ENCODE measurements at regions not wholly inside any gene's neighbourhood (a gene's known extent, or its start where the extent isn't known, plus 50 kb on each side); places are given as distances from the start of the nearest gene placed in this dataset.
A peak's percentile ranks its signal among the peaks of the same experiment; 100 is the strongest.

GRCh38 chr18:55830544-55830943, 242.6 kb upstream of the TCF4 start:
- no peak for ATAC-seq
- TF ChIP-seq RARB (CRISPR knock-in tag; IDR thresholded peaks at IDR 0.05), result no peak
- TF ChIP-seq ZFP30 (CRISPR knock-in tag; IDR thresholded peaks at IDR 0.05), result no peak
- no peak for TF ChIP-seq PPARA (CRISPR knock-in tag; IDR thresholded peaks at IDR 0.05; ENCODE audit: borderline replicate concordance)
- no peak for TF ChIP-seq BACH2 (CRISPR knock-in tag; IDR thresholded peaks at IDR 0.05; ENCODE audit: borderline replicate concordance)
- no peak for TF ChIP-seq OSR1 (CRISPR knock-in tag; IDR thresholded peaks at IDR 0.05)
- TF ChIP-seq, protein P1, sequence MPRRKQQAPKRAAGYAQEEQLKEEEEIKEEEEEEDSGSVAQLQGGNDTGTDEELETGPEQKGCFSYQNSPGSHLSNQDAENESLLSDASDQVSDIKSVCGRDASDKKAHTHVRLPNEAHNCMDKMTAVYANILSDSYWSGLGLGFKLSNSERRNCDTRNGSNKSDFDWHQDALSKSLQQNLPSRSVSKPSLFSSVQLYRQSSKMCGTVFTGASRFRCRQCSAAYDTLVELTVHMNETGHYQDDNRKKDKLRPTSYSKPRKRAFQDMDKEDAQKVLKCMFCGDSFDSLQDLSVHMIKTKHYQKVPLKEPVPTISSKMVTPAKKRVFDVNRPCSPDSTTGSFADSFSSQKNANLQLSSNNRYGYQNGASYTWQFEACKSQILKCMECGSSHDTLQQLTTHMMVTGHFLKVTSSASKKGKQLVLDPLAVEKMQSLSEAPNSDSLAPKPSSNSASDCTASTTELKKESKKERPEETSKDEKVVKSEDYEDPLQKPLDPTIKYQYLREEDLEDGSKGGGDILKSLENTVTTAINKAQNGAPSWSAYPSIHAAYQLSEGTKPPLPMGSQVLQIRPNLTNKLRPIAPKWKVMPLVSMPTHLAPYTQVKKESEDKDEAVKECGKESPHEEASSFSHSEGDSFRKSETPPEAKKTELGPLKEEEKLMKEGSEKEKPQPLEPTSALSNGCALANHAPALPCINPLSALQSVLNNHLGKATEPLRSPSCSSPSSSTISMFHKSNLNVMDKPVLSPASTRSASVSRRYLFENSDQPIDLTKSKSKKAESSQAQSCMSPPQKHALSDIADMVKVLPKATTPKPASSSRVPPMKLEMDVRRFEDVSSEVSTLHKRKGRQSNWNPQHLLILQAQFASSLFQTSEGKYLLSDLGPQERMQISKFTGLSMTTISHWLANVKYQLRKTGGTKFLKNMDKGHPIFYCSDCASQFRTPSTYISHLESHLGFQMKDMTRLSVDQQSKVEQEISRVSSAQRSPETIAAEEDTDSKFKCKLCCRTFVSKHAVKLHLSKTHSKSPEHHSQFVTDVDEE (CRISPR knock-in tag; IDR thresholded peaks at IDR 0.05), result no peak
- no peak for TF ChIP-seq CSDC2 (CRISPR knock-in tag; IDR thresholded peaks at IDR 0.05)
- TF ChIP-seq, protein P2, sequence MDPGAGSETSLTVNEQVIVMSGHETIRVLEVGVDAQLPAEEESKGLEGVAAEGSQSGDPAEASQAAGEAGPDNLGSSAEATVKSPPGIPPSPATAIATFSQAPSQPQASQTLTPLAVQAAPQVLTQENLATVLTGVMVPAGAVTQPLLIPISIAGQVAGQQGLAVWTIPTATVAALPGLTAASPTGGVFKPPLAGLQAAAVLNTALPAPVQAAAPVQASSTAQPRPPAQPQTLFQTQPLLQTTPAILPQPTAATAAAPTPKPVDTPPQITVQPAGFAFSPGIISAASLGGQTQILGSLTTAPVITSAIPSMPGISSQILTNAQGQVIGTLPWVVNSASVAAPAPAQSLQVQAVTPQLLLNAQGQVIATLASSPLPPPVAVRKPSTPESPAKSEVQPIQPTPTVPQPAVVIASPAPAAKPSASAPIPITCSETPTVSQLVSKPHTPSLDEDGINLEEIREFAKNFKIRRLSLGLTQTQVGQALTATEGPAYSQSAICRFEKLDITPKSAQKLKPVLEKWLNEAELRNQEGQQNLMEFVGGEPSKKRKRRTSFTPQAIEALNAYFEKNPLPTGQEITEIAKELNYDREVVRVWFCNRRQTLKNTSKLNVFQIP (CRISPR knock-in tag; IDR thresholded peaks at IDR 0.05; ENCODE audit: borderline replicate concordance, low read depth), result no peak
- no peak for TF ChIP-seq TCF4 (CRISPR knock-in tag; IDR thresholded peaks at IDR 0.05; ENCODE audit: borderline replicate concordance)
- no peak for TF ChIP-seq ESRRG (CRISPR knock-in tag; IDR thresholded peaks at IDR 0.05)
- TF ChIP-seq ZNF70 (CRISPR knock-in tag; IDR thresholded peaks at IDR 0.05), result no peak
- no peak for TF ChIP-seq CREB5 (CRISPR knock-in tag; IDR thresholded peaks at IDR 0.05; ENCODE audit: low read depth)
- TF ChIP-seq ZFP3 (CRISPR knock-in tag; IDR thresholded peaks at IDR 0.05), result no peak
- no peak for TF ChIP-seq GLIS3 (CRISPR knock-in tag; IDR thresholded peaks at IDR 0.05)

- peak; percentile 80 for ATAC-seq
- TF ChIP-seq GLIS3 (CRISPR knock-in tag; IDR thresholded peaks at IDR 0.05) (no peak), OSR1 (CRISPR knock-in tag; IDR thresholded peaks at IDR 0.05) (no peak), ISL1 (CRISPR knock-in tag; IDR thresholded peaks at IDR 0.05) (no peak), RARB (CRISPR knock-in tag; IDR thresholded peaks at IDR 0.05) (no peak), TOX (CRISPR knock-in tag; IDR thresholded peaks at IDR 0.05; ENCODE audit: borderline replicate concordance) (no peak), BACH2 (CRISPR knock-in tag; IDR thresholded peaks at IDR 0.05; ENCODE audit: borderline replicate concordance) (no peak), ZNF565 (CRISPR knock-in tag; conservative IDR thresholded peaks at IDR 0.05; ENCODE audit: low read depth) (no peak), CSDC2 (CRISPR knock-in tag; IDR thresholded peaks at IDR 0.05) (no peak)
These were observed 233.2 kb upstream of the TCF4 start for GRCh38 chr18:55821219-55821618.

GRCh38 chr18:55819448-55819847, 231.5 kb upstream of the TCF4 start:
- TF ChIP-seq CREB5 (CRISPR knock-in tag; IDR thresholded peaks at IDR 0.05; ENCODE audit: low read depth), result no peak
- no peak for TF ChIP-seq RARB (CRISPR knock-in tag; IDR thresholded peaks at IDR 0.05)
- no peak for TF ChIP-seq PPARA (CRISPR knock-in tag; IDR thresholded peaks at IDR 0.05; ENCODE audit: borderline replicate concordance)
- TF ChIP-seq OSR1 (CRISPR knock-in tag; IDR thresholded peaks at IDR 0.05), result no peak
- TF ChIP-seq ISL1 (CRISPR knock-in tag; IDR thresholded peaks at IDR 0.05), result no peak
- TF ChIP-seq BACH2 (CRISPR knock-in tag; IDR thresholded peaks at IDR 0.05; ENCODE audit: borderline replicate concordance), result no peak
- TF ChIP-seq ZC3H10 (CRISPR knock-in tag; IDR thresholded peaks at IDR 0.05), result no peak
- TF ChIP-seq, protein P1 (CRISPR knock-in tag; IDR thresholded peaks at IDR 0.05), result no peak
- TF ChIP-seq TOX (CRISPR knock-in tag; IDR thresholded peaks at IDR 0.05; ENCODE audit: borderline replicate concordance), result no peak
- TF ChIP-seq SNAI2 (CRISPR knock-in tag; IDR thresholded peaks at IDR 0.05), result no peak
- no peak for ATAC-seq

Measured in SK-N-SH treated with all-trans-retinoic acid at 6 μM for 48 hours (cell line).